ENCODE measurements at regions not wholly inside any gene's neighbourhood (a gene's known extent, or its start where the extent isn't known, plus 50 kb on each side); places are given as distances from the start of the nearest gene placed in this dataset.

GRCh38 chr18:41165625-41166024 is 789.4 kb upstream of the PIK3C3 start:
- H2BK120ac ChIP-seq (replicated peaks; ENCODE audit: low read depth, low read length), result no peak overlapping the region
- no peak overlapping the region for H3K4me3 ChIP-seq (ENCODE audit: extremely low read depth in 1 of 4, insufficient read depth in 2 of 4, low read depth in 3 of 4, low read length in 4 of 4)
- H2AK5ac ChIP-seq (ENCODE audit: low read depth, low read length), result no peak overlapping the region
- no peak overlapping the region for H3K27ac ChIP-seq (ENCODE audit: low read depth, low read length)
- H3K4me2 ChIP-seq (ENCODE audit: insufficient read depth in 1 of 2, low read depth in 2 of 2, low read length in 2 of 2), result no peak overlapping the region
- no peaks in the 10 kb centered on the region for H3K79me2 ChIP-seq (ENCODE audit: control insufficient read depth in 1 of 2, insufficient read depth in 2 of 2, low read length in 2 of 2)
- no peak for TF ChIP-seq CTBP2 (IDR thresholded peaks at IDR 0.05; ENCODE audit: borderline replicate concordance, insufficient read depth, insufficient read length, low read length)
- no peak for TF ChIP-seq CHD1 (IDR thresholded peaks at IDR 0.05; ENCODE audit: low read depth, low read length)
- TF ChIP-seq JUN (IDR thresholded peaks at IDR 0.05; ENCODE audit: low read depth, low read length), result no peak
- no peak for TF ChIP-seq SAP30 (IDR thresholded peaks at IDR 0.05; ENCODE audit: insufficient read depth, insufficient replicate concordance, low read length)
- TF ChIP-seq CBX8 (IDR thresholded peaks at IDR 0.05; ENCODE audit: borderline replicate concordance, low read depth, low read length), result no peak
- TF ChIP-seq FOSL1 (IDR thresholded peaks at IDR 0.05; ENCODE audit: insufficient read depth, low read depth, low read length), result no peak
- no peak for TF ChIP-seq ZNF274 (IDR thresholded peaks at IDR 0.05; ENCODE audit: borderline replicate concordance, extremely low read depth, low read length)
- H3K9me3 ChIP-seq (ENCODE audit: insufficient read depth in 2 of 2, low read depth in 1 of 2, low read length in 1 of 2), result no peaks in the 10 kb centered on the region
- no peak overlapping the region for H4K8ac ChIP-seq (ENCODE audit: extremely low read depth, insufficient read depth, low read length)
- H3K56ac ChIP-seq (replicated peaks; ENCODE audit: insufficient read length, low read depth, low read length), result no peak overlapping the region
- no peak overlapping the region for H3K23ac ChIP-seq (ENCODE audit: insufficient read length)
- H3K14ac ChIP-seq (ENCODE audit: insufficient read length), result no peak overlapping the region
- 88% methylated on average over 2 of the region's 2 CpGs; no CpG with 5 or more reads in 1 of the 2 experiments for WGBS, 2 experiments (ENCODE audit: extremely low coverage in 1 of 2, insufficient coverage in 1 of 2, insufficient read length in 1 of 2, insufficient replicate concordance in 2 of 2, low coverage in 1 of 2, low lambda C conversion rate in 2 of 2, missing lambda C conversion rate in 1 of 2)
- no peak overlapping the region for H2BK15ac ChIP-seq (ENCODE audit: low read length)
- ChIA-PET POLR2A (ENCODE audit: partially characterized antibody) (no interaction called here), CTCF (ENCODE audit: partially characterized antibody) (interaction anchor here (0.6 kb wide), 2 partner anchors 86 to 170 kb away, joined by 3 to 4 read pairs; no protein-coding TSS in a partner anchor)
- H3K23me2 ChIP-seq (ENCODE audit: low read depth, low read length), result no peaks in the 10 kb centered on the region; the same call in 1 of the 2 replicates
- no peak for DNase-seq (ENCODE audit: low read depth in 1 of 2, low spot score in 2 of 2)
- no peak overlapping the region for H3K9ac ChIP-seq (replicated peaks in 1 of 4; ENCODE audit: extremely low read depth in 1 of 4, low read depth in 3 of 4, low read length in 3 of 4)
- no peak for FAIRE-seq
- no peak overlapping the region for H4K91ac ChIP-seq (replicated peaks; ENCODE audit: insufficient read length, low read length)
- no peak overlapping the region for H4K5ac ChIP-seq (ENCODE audit: insufficient read length, low read depth, low read length)
- H4K20me1 ChIP-seq (replicated peaks in 1 of 2; ENCODE audit: control insufficient read depth in 1 of 2, insufficient read depth in 2 of 2, low read length in 2 of 2), result peaks cover 0 to 1% of the 10 kb centered on the region in 2 experiments
- H3K18ac ChIP-seq (ENCODE audit: extremely low read depth, low read length), result no peak overlapping the region
- H2BK12ac ChIP-seq (ENCODE audit: low read depth, low read length), result no peak overlapping the region
- H3K4ac ChIP-seq (replicated peaks; ENCODE audit: insufficient read length, low read depth, low read length), result no peak overlapping the region
- H3K36me3 ChIP-seq (ENCODE audit: control insufficient read depth in 2 of 4, insufficient read depth in 4 of 4, low read length in 3 of 4), result no peaks in the 10 kb centered on the region
- H3K79me1 ChIP-seq (ENCODE audit: low read depth, low read length), result no peaks in the 10 kb centered on the region
- H2BK20ac ChIP-seq (ENCODE audit: low read length), result no peak overlapping the region
- no peaks in the 10 kb centered on the region for H3K27me3 ChIP-seq (replicated peaks in 1 of 4; ENCODE audit: control insufficient read depth in 3 of 4, extremely low read depth in 1 of 4, insufficient read depth in 3 of 4, low read length in 3 of 4)
- H2AFZ ChIP-seq (ENCODE audit: low read length), result no peak overlapping the region
- peaks cover 0 to 3% (median 0%) of the 10 kb centered on the region in 4 experiments; a peak in 1 of 7 replicates for H3K4me1 ChIP-seq (replicated peaks in 1 of 4; ENCODE audit: control insufficient read depth in 3 of 4, insufficient read depth in 4 of 4, low read length in 3 of 4)
- no peak overlapping the region for H2BK5ac ChIP-seq (ENCODE audit: low read depth, low read length)

Data from H1 (cell line).